BLaER1 treated with 17β-estradiol and CSF1 and Interleukin-3, amounts not matched to agents 10 nM and 100 nM (cell line): ENCODE measurements at regions not wholly inside any gene's neighbourhood (a gene's known extent, or its start where the extent isn't known, plus 50 kb on each side); places are given as distances from the start of the nearest gene placed in this dataset.
A peak's percentile ranks its signal among the peaks of the same experiment; 100 is the strongest.

Experiments used
- H3K27ac ChIP-seq, 11 experiments: shearing (Covaris generic); formaldehyde crosslinking; 2 replicates each; pipeline ENCODE4 v1.8.1; 2022
- H3K27me3 ChIP-seq, 11 experiments: shearing (Covaris generic); formaldehyde crosslinking; 2 replicates each; pipeline ENCODE4 v1.8.1; 2022
- H3K36me3 ChIP-seq, 11 experiments: shearing (Covaris generic); formaldehyde crosslinking; 2 replicates each; pipeline ENCODE4 v1.8.1; 2022
- H3K4me1 ChIP-seq, 10 experiments: shearing (Covaris generic); formaldehyde crosslinking; 2 replicates each; pipeline ENCODE4 v1.8.1; 2022
- H3K4me2 ChIP-seq, 11 experiments: shearing (Covaris generic); formaldehyde crosslinking; 2 replicates each; pipeline ENCODE4 v1.8.1; 2022
- H3K4me3 ChIP-seq, 10 experiments: shearing (Covaris generic); formaldehyde crosslinking; 2 replicates each; pipeline ENCODE4 v1.8.1; 2022
- H3K9ac ChIP-seq, 11 experiments: shearing (Covaris generic); formaldehyde crosslinking; 2 replicates each; pipeline ENCODE4 v1.8.1; 2022
- H3K9me3 ChIP-seq, 11 experiments: shearing (Covaris generic); formaldehyde crosslinking; replicated peaks in 1 of 11; 2 replicates each; pipeline ENCODE4 v1.8.1; 2022
- H4K20me1 ChIP-seq, 11 experiments: shearing (Covaris generic); formaldehyde crosslinking; 2 replicates each; pipeline ENCODE4 v1.8.1; 2022
- Cebpa-rat ChIP-seq, 11 experiments: shearing (Covaris generic); IDR thresholded peaks; 2 replicates each; pipeline ENCODE4 v1.8.1; 2022

DNA sequence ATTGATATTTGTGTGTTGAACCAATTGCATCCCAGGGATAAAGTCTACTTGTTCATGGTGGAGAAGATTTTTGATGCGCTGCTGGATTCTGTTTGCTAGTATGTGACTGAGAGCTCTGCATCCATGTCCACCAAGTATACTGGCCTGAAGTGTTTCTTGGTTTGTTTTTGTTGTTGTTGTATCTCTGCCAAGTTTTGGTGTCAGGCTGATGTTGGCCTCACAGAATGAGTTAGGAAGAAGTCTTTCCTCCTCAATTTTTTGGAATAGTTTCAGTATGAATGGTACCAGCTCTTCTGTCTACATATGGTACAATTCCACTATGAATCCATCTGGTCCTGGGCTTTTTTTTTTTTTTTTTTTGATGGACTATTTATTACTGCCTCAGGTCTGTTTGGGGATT lies 50.9 kb upstream of the OSTN start:
- Histone ChIP-seq H3K36me3 (no peaks in the 10 kb centered on the region), H3K4me2 (peak overlapping the region in 4 of 11 experiments; percentile 25 to 62 (median 41); a peak in 6 of 22 replicates), H4K20me1 (no peaks in the 10 kb centered on the region), H3K9ac (no peak overlapping the region), H3K4me1 (peaks cover 0 to 39% (median 6%) of the 10 kb centered on the region in 10 experiments; a peak in 9 of 20 replicates), H3K4me3 (no peak overlapping the region), H3K27ac (peak overlapping the region in 1 of 11 experiments; percentile 14; a peak in 2 of 22 replicates), H3K27me3 (no peaks in the 10 kb centered on the region), H3K9me3 (peaks cover 0 to 6% (median 0%) of the 10 kb centered on the region in 11 experiments; a peak in 2 of 22 replicates)
- TF ChIP-seq Cebpa-rat (IDR thresholded peaks at IDR 0.05), result no peak

DNA sequence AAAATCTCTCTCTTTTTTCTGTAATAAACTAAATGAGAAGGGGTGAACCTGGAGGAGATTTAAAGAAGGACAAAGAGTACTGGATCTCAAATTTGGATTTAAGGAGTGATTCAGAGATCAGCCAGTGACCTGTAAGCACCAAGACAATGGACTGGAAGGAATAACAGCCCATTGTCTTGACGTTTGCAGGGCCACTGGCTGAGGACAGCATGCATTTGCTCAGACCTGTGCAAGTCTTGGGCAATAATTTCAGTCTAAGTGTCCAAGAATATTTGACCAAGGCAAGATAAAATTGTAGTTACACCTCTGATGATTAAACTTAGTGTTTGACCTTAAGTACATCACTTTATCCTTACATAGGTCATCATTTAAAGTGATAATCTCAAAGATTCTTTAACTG lies 55.8 kb upstream of the OSTN start:
- Histone ChIP-seq H3K27ac (peak overlapping the region in 3 of 11 experiments; percentile 27 to 72 (median 70); a peak in 3 of 22 replicates), H3K4me1 (peaks cover 0 to 86% (median 37%) of the 10 kb centered on the region in 10 experiments; a peak in 14 of 20 replicates), H3K4me3 (no peak overlapping the region), H4K20me1 (no peaks in the 10 kb centered on the region), H3K36me3 (no peaks in the 10 kb centered on the region), H3K27me3 (no peaks in the 10 kb centered on the region), H3K4me2 (peak overlapping the region in 4 of 11 experiments; percentile 42 to 76 (median 54); a peak in 7 of 22 replicates), H3K9ac (no peak overlapping the region), H3K9me3 (peaks cover 0 to 6% (median 0%) of the 10 kb centered on the region in 11 experiments; a peak in 2 of 22 replicates)
- TF ChIP-seq Cebpa-rat (IDR thresholded peaks at IDR 0.05), result no peak

DNA sequence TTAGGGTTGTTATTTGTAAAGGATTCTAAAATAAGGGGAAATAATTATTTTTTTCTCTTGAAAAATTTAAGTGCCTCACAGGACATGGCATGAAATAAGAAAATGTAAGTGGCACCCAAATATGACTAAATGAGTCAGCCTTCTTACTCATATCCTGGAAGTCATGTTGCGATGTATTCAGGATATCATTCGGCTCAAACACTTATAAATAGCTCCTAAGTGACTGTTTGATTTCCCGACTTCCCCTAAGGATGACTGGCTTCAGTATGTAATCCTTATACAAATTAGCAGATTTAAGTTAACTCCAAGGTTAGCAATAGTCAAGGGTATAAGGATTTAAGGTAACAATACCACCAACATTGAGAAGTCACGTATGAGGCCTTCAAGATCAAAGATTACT lies 57.3 kb upstream of the OSTN start:
- Histone ChIP-seq H3K27ac (peak overlapping the region in 8 of 11 experiments; percentile 36 to 72 (median 55); a peak in 12 of 22 replicates), H3K9ac (no peak overlapping the region), H3K4me2 (peak overlapping the region in 7 of 11 experiments; percentile 31 to 76 (median 56); a peak in 12 of 22 replicates), H3K27me3 (no peaks in the 10 kb centered on the region), H3K36me3 (no peaks in the 10 kb centered on the region), H3K9me3 (peaks cover 0 to 7% (median 5%) of the 10 kb centered on the region in 11 experiments; a peak in 6 of 22 replicates), H3K4me3 (no peak overlapping the region), H3K4me1 (peaks cover 0 to 81% (median 31%) of the 10 kb centered on the region in 10 experiments; a peak in 14 of 20 replicates), H4K20me1 (no peaks in the 10 kb centered on the region)
- TF ChIP-seq Cebpa-rat (IDR thresholded peaks at IDR 0.05), result no peak

DNA sequence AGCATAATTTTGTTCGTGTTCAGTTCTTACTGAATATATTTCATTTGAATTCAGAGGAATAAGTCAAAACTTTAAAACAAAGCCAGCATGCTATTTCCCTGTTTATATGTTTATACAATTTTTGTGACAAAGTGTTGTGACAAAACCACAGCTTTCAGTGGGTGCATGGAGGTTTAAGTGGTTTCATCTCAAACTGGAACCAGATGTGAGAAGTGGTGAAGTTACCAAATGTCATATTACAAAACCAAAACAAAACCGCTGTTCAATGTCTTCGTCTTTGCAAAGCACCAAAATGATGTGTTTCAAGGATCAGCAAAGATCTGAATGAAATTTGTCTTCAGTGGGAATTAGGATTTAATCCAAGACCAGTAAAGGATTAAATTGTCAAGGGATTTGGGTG lies 59.3 kb upstream of the OSTN start:
- no peak overlapping the region for H3K9ac ChIP-seq
- no peaks in the 10 kb centered on the region for H3K36me3 ChIP-seq
- H3K4me1 ChIP-seq, result peaks cover 0 to 91% (median 31%) of the 10 kb centered on the region in 10 experiments; a peak in 14 of 20 replicates
- peaks cover 0 to 10% (median 0%) of the 10 kb centered on the region in 11 experiments; a peak in 5 of 22 replicates for H3K9me3 ChIP-seq
- H3K27me3 ChIP-seq, result no peaks in the 10 kb centered on the region
- no peak for TF ChIP-seq Cebpa-rat (IDR thresholded peaks at IDR 0.05)
- H3K4me3 ChIP-seq, result no peak overlapping the region
- peak overlapping the region in 9 of 11 experiments; percentile 9 to 76 (median 55); a peak in 16 of 22 replicates for H3K4me2 ChIP-seq
- peak overlapping the region in 9 of 11 experiments; percentile 3 to 72 (median 55); a peak in 15 of 22 replicates for H3K27ac ChIP-seq
- no peaks in the 10 kb centered on the region for H4K20me1 ChIP-seq

DNA sequence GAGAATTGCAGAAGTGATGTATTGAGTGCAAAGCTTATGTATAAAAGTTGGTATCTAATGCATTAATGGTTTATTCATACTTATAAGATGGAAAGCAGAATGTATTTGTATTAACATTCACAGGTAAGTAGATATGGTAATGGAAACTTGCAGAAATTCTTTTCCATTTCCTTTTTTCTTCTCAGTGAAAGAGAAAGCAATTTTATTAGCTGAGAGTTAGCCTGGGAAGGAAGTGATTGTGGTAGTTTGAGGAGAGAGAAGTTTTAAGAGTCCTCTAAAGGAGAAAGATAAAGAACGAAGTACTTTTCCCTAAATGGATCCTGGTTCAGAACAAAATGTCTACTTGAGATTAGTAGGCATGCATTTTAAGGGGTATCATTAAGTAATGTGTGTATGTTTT lies 60.1 kb upstream of the OSTN start:
- no peak for TF ChIP-seq Cebpa-rat (IDR thresholded peaks at IDR 0.05)

DNA sequence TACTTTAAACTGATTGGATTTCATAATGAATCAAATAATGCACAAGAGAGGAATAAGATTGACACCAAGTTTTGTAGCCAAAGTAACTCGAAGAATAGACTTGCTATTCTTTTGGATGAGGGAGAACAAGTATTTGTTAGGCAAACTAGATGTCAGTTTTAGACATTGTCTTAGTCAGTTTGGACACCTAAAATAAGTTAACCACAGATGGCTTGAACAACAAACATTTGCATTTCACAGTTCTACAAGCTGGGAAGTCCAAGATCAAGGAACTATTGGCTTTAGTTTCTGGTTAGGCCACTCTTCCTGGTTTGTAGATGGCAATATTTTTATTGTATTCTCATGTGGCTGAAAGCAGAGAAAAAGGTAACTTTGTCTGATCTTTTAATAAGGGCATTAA lies 61.3 kb upstream of the OSTN start:
- H4K20me1 ChIP-seq, result no peaks in the 10 kb centered on the region
- H3K9me3 ChIP-seq, result peaks cover 0 to 10% (median 0%) of the 10 kb centered on the region in 11 experiments; a peak in 5 of 22 replicates
- peak overlapping the region in 2 of 11 experiments; percentile 72 to 76; a peak in 4 of 22 replicates for H3K4me2 ChIP-seq
- H3K9ac ChIP-seq, result no peak overlapping the region
- H3K27ac ChIP-seq, result no peak overlapping the region
- no peak for TF ChIP-seq Cebpa-rat (IDR thresholded peaks at IDR 0.05)
- H3K4me3 ChIP-seq, result no peak overlapping the region
- no peaks in the 10 kb centered on the region for H3K36me3 ChIP-seq
- H3K27me3 ChIP-seq, result no peaks in the 10 kb centered on the region
- peaks cover 0 to 72% (median 30%) of the 10 kb centered on the region in 10 experiments; a peak in 14 of 20 replicates for H3K4me1 ChIP-seq

More for the DNA sequence above, 60.1 kb upstream of the OSTN start:
- Histone ChIP-seq H3K36me3 (no peaks in the 10 kb centered on the region), H3K4me2 (peak overlapping the region in 8 of 11 experiments; percentile 6 to 76 (median 58); a peak in 14 of 22 replicates), H3K4me3 (no peak overlapping the region), H3K4me1 (peaks cover 0 to 84% (median 30%) of the 10 kb centered on the region in 10 experiments; a peak in 14 of 20 replicates), H3K9me3 (peaks cover 0 to 10% (median 0%) of the 10 kb centered on the region in 11 experiments; a peak in 5 of 22 replicates), H4K20me1 (no peaks in the 10 kb centered on the region), H3K27me3 (no peaks in the 10 kb centered on the region), H3K27ac (peak overlapping the region in 9 of 11 experiments; percentile 3 to 72 (median 55); a peak in 16 of 22 replicates), H3K9ac (no peak overlapping the region)

DNA sequence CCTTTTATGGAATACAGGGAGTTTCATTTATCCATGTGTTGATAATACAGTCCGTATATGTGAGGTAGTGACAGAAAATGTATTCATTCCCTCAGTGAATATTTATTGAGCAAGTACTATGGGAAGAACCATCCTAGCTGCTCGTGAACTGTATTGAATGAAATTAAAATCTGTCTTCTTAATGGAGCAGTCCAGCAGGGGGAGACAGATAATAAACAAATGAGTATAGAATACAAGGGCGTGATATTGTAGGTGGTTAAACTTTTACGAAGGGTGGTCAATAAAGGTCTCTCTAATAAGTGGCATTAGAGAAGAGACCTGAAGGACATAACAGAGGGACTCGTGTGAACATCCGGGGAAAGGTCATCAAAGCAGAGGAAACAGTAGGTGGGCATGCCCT lies 62.7 kb upstream of the OSTN start:
- Histone ChIP-seq H3K9ac (no peak overlapping the region), H3K9me3 (peaks cover 0 to 10% (median 0%) of the 10 kb centered on the region in 11 experiments; a peak in 5 of 22 replicates), H4K20me1 (no peaks in the 10 kb centered on the region), H3K4me1 (peaks cover 0 to 58% (median 25%) of the 10 kb centered on the region in 10 experiments; a peak in 14 of 20 replicates), H3K4me2 (no peak overlapping the region), H3K4me3 (no peak overlapping the region), H3K27me3 (no peaks in the 10 kb centered on the region), H3K36me3 (no peaks in the 10 kb centered on the region), H3K27ac (no peak overlapping the region)
- TF ChIP-seq Cebpa-rat (IDR thresholded peaks at IDR 0.05), result no peak

DNA sequence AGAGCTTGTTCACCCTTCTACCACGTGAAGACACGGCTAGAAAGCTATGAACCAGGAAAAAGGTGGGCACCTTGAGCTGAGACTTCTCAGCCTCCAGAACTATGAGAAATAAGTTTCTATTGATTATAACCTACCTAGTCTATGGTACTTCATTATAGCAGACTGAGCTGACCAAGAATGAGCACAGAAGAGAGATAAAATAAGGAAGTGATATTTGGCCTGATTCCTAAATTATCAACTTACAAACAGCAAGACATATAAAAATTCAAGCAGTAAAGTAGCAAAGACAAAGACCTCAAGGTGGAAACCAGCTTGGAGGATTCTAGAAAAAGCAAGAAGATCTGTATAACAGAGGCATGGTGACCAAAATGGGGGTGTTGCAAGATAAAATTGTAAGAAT lies 63.9 kb upstream of the OSTN start:
- TF ChIP-seq Cebpa-rat (IDR thresholded peaks at IDR 0.05), result no peak
- Histone ChIP-seq H3K27ac (no peak overlapping the region), H3K4me1 (peaks cover 0 to 46% (median 16%) of the 10 kb centered on the region in 10 experiments; a peak in 14 of 20 replicates), H4K20me1 (no peaks in the 10 kb centered on the region), H3K4me3 (no peak overlapping the region), H3K9ac (no peak overlapping the region), H3K27me3 (no peaks in the 10 kb centered on the region), H3K4me2 (peak overlapping the region in 2 of 11 experiments; percentile 38 to 53; a peak in 3 of 22 replicates), H3K36me3 (no peaks in the 10 kb centered on the region), H3K9me3 (peaks cover 0 to 10% (median 0%) of the 10 kb centered on the region in 11 experiments; a peak in 5 of 22 replicates)

DNA sequence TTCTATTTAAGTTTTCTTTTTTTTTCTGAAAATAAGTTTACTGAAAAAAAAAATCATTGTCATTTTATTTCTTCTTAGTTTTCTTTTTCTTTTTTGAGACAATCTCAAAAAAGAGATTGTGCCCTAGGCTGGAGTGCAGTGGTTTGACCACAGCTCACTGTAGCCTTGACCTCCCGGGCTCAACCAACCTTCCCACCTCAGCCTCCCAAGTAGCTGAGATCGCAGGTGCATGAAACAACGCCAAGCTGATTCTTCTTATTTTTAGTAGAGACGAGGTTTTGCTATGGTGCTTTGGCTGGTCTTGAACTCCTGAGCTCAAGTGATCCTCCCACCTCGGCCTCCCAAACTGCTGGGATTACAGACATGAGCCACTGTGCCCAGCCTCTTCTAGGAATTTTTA lies 65.7 kb upstream of the OSTN start:
- Histone ChIP-seq H3K4me3 (no peak overlapping the region), H4K20me1 (no peaks in the 10 kb centered on the region), H3K9me3 (peaks cover 0 to 10% (median 0%) of the 10 kb centered on the region in 11 experiments; a peak in 5 of 22 replicates), H3K36me3 (no peaks in the 10 kb centered on the region), H3K4me1 (peaks cover 0 to 28% (median 0%) of the 10 kb centered on the region in 10 experiments; a peak in 8 of 20 replicates), H3K27me3 (no peaks in the 10 kb centered on the region), H3K27ac (no peak overlapping the region), H3K4me2 (no peak overlapping the region), H3K9ac (no peak overlapping the region)
- no peak for TF ChIP-seq Cebpa-rat (IDR thresholded peaks at IDR 0.05)
